Left renal cortex interstitium (tissue), 4 donors: ENCODE measurements at regions not wholly inside any gene's neighbourhood (a gene's known extent, or its start where the extent isn't known, plus 50 kb on each side); places are given as distances from the start of the nearest gene placed in this dataset.

Source experiments
- DNase-seq, 4 donors: peaks; one replicate each; pipeline ENCODE4 v3.0.0-alpha.2; 2013; ENCODE audit warnings: low read depth in 4 of 4, low spot score in 2 of 4, missing footprints in 1 of 4

- DNase-seq = no peak
These were observed 646.0 kb downstream of the TUSC7 start for GRCh38 chr3:117355566-117355965.

GRCh38 chr3:117356091-117356705, 646.6 kb downstream of the TUSC7 start:
- DNase-seq = no peak

DNA sequence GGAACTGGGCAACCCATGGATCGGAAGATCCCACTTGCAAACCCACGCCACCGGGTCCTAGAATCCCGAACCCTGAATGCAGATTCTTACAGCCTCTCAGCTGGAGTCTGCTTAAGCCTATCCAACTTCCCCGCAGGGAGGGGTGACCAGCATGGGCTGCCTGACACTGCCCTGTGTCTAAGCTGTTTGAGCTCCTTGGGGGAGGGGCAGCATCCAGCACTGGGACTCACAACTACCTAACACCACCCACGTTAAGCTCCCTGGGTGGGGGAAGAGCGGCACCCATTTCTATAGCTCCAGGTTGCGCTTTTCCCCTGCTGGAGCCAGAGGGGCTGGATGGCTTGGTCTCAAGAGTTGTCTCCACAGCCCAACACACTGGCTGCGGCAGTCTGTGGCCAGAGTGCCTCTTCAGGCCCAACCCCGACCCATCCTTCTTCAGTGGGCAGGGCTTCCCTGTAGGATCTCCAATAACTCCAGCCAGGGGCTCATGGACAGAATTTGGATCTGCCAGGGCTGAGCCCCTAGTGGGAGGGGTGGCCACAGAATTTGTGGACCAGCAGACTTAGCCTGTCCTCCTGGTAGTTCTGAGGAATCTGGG, 649.2 kb downstream of the TUSC7 start:
- DNase-seq = no peak

- DNase-seq = no peak
These were observed 657.0 kb downstream of the TUSC7 start for GRCh38 chr3:117366574-117366973.

DNA sequence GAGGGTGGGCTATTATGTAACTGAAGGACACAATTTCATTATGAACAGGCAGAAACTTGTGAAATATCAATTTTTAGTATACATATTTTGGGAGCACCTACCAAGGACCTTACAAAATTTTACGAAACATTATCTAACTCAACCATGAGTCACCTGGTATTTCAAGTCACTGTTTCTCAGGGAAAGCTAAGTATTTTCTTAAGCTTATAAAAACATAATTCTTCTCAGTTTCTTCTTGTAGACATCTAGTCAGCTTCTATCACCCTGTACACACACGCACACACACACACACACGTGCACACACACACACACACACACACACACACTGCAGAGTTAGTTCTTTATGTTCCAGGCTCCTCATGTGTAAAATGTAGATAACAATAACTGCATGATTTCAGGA, 658.3 kb downstream of the TUSC7 start:
- no peak for DNase-seq

DNA sequence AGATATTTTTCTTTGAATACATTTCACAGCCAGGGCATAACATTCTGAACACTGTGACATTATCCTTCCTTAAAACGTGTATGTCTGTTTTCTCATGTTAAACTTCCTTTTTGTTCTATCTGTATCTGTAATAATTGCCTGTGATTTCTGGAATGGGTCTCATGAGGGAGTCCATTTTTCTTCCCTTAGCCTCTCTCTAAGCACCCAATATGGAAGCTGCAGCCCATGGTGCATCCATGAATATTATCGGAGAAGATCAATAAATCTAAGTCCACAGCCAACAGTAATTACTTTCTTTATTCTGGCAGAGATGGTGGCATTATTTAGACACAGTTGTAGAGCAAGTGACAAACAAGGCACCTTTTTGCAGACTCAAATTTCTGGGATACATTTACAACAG, 671.1 kb downstream of the TUSC7 start:
- DNase-seq = no peak

DNA sequence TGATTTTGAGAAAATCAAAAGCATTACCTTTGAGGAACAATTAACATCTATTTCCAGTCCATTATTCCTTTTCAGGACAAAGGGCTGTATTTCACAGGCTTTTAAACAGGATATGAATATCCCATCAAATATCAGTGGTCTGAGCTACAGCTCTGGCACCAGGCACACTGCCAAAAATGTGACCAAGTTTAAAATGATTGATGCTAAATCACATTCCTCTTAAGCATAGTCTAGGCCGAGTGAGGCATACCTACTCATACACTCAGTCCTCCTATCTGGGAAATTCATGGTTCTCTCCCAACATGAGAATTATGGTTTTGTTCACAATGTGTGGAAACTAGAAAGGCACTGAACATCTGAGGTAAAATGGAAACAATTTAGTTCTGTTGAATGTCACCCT, 683.5 kb downstream of the TUSC7 start:
- no peak for DNase-seq

GRCh38 chr3:117398141-117398899, 688.7 kb downstream of the TUSC7 start:
- DNase-seq = no peak

- no peak for DNase-seq
These were observed 689.9 kb downstream of the TUSC7 start for GRCh38 chr3:117399311-117400078.

- no peak for DNase-seq
These were observed 690.7 kb downstream of the TUSC7 start for GRCh38 chr3:117400303-117400702.

- no peak for DNase-seq
These were observed 694.6 kb downstream of the TUSC7 start for GRCh38 chr3:117404141-117404540.

DNA sequence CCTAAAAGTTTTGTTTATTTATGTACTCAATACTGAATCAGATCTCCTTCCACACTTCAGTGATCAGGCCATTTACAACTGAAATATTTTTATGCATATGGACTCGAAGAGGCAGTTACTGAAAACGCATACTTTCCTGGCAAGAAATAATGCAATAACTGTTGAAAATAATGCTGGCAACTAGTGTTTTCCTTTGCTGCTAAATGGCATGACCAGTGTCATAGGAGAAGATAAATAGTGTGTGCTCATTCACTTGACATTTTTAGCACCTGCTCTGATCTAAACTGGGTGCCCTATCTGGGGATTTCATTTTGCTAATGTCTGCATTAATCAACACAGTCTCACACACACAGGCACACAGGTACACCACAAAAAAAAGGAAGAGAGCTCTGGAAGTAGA, 695.2 kb downstream of the TUSC7 start:
- DNase-seq = no peak

DNA sequence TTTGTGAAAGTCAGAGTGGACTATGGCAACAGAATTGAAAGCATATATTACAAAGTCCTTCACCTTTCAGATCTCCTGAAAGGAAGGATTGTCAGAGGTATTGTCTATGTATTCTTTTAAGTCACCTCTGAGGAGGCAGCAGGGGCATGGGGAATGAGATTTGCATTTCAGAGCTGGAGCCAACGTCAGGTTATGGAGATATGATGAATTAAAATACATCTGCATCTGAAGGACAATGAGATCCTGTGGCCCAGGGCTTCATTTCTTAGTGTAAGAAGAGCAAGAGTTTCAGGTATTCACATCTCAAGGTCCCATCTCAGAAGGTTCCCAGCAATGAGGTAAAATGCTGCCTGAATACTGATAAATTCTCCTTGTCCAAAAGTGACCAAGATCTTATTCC, 695.8 kb downstream of the TUSC7 start:
- no peak for DNase-seq

DNA sequence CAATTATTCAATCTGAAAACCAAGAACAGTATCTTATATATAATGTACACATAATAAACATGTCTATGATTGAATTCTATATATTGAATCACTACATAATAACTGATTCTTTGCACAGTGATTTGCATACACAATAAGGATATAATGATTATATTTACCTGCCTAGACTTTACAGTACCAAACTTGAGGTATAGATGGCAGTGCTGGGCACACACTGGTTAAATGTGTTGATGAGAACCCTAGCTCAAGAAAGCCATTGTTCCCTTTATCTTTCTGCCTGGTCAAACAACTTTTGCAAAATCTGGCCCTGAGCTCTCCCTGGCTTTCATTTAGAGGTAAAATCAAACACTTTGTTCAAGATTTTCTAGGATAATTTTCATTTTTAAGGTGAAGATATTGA, 697.7 kb downstream of the TUSC7 start:
- DNase-seq = no peak

DNA sequence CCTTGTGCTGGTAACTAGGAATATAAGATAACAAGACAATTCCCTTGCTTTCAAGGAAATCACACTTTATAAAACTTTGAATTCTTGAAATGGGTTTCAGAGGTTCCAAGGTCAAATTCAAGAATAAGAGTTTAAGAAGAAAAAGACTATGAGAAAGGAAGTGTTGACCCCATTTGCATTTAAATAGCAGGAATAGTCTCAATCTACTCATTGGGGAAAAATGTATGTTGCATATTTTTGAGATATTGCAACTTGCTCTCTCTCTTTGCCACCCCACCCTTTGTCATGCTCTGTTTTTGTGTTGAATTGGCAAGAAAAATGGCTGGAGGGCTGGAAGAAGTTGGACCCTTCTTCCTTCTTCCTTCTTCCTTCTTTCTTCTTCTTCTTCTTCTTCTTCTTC, 699.2 kb downstream of the TUSC7 start:
- DNase-seq = no peak

GRCh38 chr3:117409256-117409655, 699.7 kb downstream of the TUSC7 start:
- DNase-seq = no peak

- DNase-seq = no peak
These were observed 700.3 kb downstream of the TUSC7 start for GRCh38 chr3:117409701-117410459.

GRCh38 chr3:117411971-117412370, 702.4 kb downstream of the TUSC7 start:
- no peak for DNase-seq

DNA sequence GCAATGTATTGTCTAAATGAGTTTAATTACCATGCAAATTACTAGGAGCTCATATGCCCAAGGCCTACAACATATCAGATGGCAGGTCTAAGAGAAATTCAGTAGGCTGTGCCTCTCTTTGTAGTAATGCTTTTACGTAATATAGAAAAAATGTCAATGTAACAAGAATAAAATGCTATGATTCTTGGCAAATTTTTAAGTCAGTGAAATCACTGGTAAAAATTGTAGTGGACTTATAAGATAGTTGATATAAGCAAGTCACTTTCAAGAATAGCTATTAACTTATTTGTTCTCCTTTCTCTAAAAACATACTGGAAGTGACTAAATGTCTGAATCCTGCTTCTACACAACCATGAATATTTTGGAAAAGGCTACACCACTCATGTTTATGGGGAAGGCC, 707.8 kb downstream of the TUSC7 start:
- no peak for DNase-seq

- no peak for DNase-seq
These were observed 717.5 kb downstream of the TUSC7 start for GRCh38 chr3:117427081-117427480.

- DNase-seq = no peak
These were observed 723.8 kb downstream of the TUSC7 start for GRCh38 chr3:117433427-117433826.
